Activated naive CD8-positive, alpha-beta T cell treated with anti-CD3 and anti-CD28 coated beads, Interleukin-2, amount 50 U/mL, for 24 hours (primary cell): ENCODE measurements at regions not wholly inside any gene's neighbourhood (a gene's known extent, or its start where the extent isn't known, plus 50 kb on each side); places are given as distances from the start of the nearest gene placed in this dataset.
"Not testable (repeated sequence)": the region's sequence is repeated elsewhere in the genome, so short reads cannot be mapped to it uniquely, and the experiment has no call there.

ENCODE experiments used
- ATAC-seq: fragments of 150-1000 bp; cut with Tn5 transposase; one replicate; pipeline ENCODE4 v1.10.0; 2021
- DNase-seq: peaks from one replicate; pipeline ENCODE4 v3.0.0; 2021
- H3K27ac Mint-ChIP-seq: one replicate; pipeline ENCODE4 v1.8.0; 2021; ENCODE audit warnings: mild to moderate bottlenecking, mixed read lengths
- H3K27me3 Mint-ChIP-seq: one replicate; pipeline ENCODE4 v1.8.0; 2021; ENCODE audit warnings: mixed read lengths
- H3K36me3 Mint-ChIP-seq: one replicate; pipeline ENCODE4 v1.8.0; 2021; ENCODE audit warnings: low read depth, mixed read lengths
- H3K4me1 Mint-ChIP-seq: one replicate; pipeline ENCODE4 v1.8.0; 2021; ENCODE audit warnings: mixed read lengths
- H3K4me3 Mint-ChIP-seq: one replicate; pipeline ENCODE4 v1.8.0; 2021; ENCODE audit warnings: mild to moderate bottlenecking, moderate library complexity, mixed read lengths
- H3K9me3 Mint-ChIP-seq: one replicate; pipeline ENCODE4 v1.8.0; 2021; ENCODE audit warnings: mixed read lengths

DNA sequence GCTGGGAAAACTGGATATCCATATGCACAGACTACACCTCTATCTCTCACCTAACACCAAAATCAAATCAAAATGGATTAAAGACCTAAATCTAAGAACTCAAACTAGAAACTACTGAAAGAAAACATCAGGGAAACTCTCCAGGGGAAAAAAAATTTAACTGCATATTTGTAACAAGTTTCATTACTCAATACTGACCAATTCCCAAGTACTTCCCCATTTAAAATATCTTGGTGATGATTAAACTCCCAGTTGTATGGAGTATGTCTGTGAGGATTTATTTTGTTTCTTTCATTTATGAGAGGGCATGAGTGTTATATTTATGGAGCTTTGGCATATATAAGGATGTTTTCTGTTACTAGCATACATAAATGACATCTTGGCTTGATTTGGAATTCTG lies 112.3 kb upstream of the IL15 start:
- DNase-seq (no peak), ATAC-seq (no peak)
- Mint-ChIP-seq H3K27ac (no peak overlapping the region), H3K27me3 (no peaks in the 10 kb centered on the region), H3K4me3 (no peak overlapping the region), H3K36me3 (no peaks in the 10 kb centered on the region), H3K9me3 (peaks cover 11% of the 10 kb centered on the region), H3K4me1 (no peaks in the 10 kb centered on the region)

DNA sequence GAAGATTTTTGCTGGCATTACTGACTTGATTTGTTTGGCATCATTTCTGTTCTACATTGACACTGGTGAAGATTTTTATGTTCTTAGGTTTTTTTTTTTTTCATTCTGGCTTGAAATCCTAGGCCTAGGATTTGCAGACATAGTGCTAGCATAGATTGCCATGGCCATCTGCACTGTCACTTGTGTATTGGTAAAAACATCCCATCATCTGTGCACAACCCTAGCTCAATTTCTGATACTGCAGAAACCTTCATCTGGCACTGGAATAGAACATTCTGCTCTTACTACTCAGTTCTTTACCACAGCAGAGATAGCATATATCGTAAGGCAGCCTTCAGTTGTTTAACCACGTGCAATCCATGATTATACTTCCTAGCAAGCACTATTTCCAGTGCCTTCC lies 111.5 kb upstream of the IL15 start:
- no peak overlapping the region for H3K4me3 Mint-ChIP-seq
- no peak for ATAC-seq
- no peak for DNase-seq
- no peaks in the 10 kb centered on the region for H3K4me1 Mint-ChIP-seq
- H3K27me3 Mint-ChIP-seq, result no peaks in the 10 kb centered on the region
- H3K9me3 Mint-ChIP-seq, result peaks cover 11% of the 10 kb centered on the region
- no peaks in the 10 kb centered on the region for H3K36me3 Mint-ChIP-seq
- H3K27ac Mint-ChIP-seq, result no peak overlapping the region

DNA sequence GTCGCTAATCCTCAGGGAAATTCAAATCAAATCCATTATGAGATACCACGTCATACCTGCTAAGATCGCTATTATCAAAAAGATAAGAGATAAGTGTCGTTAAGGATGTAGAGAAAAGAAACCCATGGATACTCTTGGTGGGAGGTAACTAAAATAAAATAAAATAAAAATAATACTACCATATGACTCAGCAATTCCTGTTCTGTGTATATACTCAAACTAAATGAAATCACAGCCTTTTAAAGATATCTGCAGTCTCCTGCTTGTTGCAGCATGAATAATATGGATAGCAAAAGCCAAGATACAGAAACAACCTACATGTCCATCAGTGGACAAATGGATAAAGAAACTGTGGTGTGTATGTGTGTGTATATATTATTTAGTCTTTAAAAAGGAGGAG lies 105.8 kb upstream of the IL15 start:
- Mint-ChIP-seq H3K27me3 (no peaks in the 10 kb centered on the region), H3K36me3 (no peaks in the 10 kb centered on the region), H3K4me3 (no peak overlapping the region), H3K9me3 (peaks cover 16% of the 10 kb centered on the region), H3K27ac (no peak overlapping the region), H3K4me1 (no peaks in the 10 kb centered on the region)
- no peak for DNase-seq
- no peak for ATAC-seq

DNA sequence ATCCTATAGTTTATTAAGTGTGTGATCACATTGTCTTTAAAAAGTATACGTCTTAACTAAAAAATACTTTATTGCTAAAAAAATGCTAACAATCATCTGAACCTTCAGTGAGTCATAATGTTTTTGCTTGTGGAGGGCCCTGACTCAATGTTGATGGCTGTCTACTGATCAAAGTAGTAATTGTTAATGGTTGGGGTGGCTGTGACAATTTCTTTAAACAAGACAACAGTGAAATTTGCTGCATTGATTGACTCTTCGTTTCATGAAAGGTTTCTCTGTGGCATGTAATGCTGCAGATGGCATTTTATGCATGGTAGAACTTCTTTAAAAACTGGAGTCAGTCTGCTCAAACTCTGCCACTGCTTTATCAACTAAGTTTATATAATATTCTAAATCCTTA lies 101.4 kb upstream of the IL15 start:
- no peaks in the 10 kb centered on the region for H3K36me3 Mint-ChIP-seq
- H3K9me3 Mint-ChIP-seq, result peaks cover 21% of the 10 kb centered on the region
- no peak overlapping the region for H3K4me3 Mint-ChIP-seq
- no peak overlapping the region for H3K27ac Mint-ChIP-seq
- H3K4me1 Mint-ChIP-seq, result no peaks in the 10 kb centered on the region
- DNase-seq (no peak), ATAC-seq (no peak)
- H3K27me3 Mint-ChIP-seq, result no peaks in the 10 kb centered on the region

DNA sequence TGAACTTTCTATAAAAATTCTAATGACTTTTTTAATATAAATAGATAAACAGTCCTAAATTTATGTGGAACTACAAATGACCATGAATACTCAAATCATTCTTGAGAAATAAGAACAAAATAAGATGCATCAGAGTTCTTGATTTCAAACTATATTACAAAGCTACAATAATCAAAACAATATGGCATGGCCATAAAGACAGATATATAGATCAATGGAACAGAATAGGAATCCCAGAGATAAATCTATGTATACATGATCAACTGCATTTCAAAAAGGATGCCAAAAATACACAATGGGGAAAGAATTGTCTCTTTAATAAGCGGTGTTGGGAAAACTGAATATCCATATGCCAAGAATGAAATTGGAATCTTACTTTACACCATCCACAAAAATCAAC lies 98.4 kb upstream of the IL15 start:
- no peaks in the 10 kb centered on the region for H3K36me3 Mint-ChIP-seq
- H3K4me3 Mint-ChIP-seq, result no peak overlapping the region
- no peaks in the 10 kb centered on the region for H3K4me1 Mint-ChIP-seq
- no peaks in the 10 kb centered on the region for H3K27me3 Mint-ChIP-seq
- ATAC-seq (no peak), DNase-seq (no peak)
- H3K27ac Mint-ChIP-seq, result no peak overlapping the region
- H3K9me3 Mint-ChIP-seq, result peaks cover 17% of the 10 kb centered on the region

DNA sequence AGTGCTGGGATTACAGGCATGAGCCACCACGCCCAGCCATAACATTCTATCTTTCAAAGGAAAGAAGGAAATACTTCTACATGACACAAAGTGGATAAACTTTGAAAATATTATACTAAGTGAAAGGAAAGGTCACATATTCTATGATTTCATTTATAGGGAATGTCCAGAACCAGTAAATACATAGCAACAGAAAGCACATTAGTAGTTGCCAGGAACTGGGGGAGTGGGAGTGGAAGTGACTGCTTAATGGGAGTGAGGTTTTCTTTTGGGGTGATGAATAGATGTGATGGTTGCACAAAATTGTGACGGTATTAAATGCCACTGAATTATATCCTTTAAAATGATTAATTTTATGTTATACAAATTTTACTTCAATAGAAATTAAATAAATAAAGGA lies 95.7 kb upstream of the IL15 start:
- Mint-ChIP-seq H3K4me1 (no peaks in the 10 kb centered on the region), H3K27me3 (no peaks in the 10 kb centered on the region), H3K4me3 (no peak overlapping the region), H3K27ac (no peak overlapping the region), H3K9me3 (peaks cover 17% of the 10 kb centered on the region), H3K36me3 (no peaks in the 10 kb centered on the region)
- ATAC-seq (no peak), DNase-seq (no peak)

DNA sequence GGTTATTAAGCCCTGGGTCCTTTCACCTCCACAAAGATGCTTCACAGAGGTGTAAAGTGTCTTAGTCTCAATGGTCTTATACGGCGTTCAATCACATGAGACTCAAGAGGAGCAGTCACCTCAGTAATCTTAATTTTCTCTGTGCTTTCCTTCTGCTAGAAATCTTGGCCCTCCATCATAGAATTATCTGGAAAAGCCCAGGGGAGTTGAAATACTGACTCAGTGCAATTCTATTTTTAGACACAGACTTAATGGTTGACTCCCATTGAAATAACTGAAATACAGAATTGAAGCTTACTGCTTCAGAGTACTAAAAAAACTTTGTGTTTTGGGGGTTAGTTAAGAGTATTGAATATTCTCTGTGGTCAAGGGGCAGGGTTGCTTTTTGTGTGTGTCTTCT lies 94.5 kb upstream of the IL15 start:
- Mint-ChIP-seq H3K27ac (no peak overlapping the region), H3K36me3 (no peaks in the 10 kb centered on the region), H3K4me3 (no peak overlapping the region), H3K27me3 (no peaks in the 10 kb centered on the region), H3K4me1 (no peaks in the 10 kb centered on the region), H3K9me3 (peaks cover 17% of the 10 kb centered on the region)
- ATAC-seq, result no peak
- no peak for DNase-seq

DNA sequence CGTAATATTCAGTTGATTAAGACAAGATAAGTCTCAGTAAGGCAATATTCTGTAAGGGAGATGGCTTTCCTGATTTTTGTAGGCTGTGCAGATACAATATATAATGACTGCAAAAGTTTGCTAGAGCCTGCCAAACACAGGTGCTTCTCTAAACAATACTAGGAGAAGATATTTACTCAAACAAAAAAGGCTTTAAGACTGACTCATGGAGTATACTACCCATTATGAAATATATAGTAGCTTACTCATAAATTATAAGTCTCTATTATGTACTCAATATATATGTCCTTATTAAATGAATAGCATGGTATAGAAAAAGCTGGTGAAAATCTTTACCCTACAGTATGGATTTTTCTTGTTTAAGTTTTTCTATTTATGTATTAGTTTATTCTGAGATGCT lies 93.2 kb upstream of the IL15 start:
- H3K27me3 Mint-ChIP-seq, result no peaks in the 10 kb centered on the region
- ATAC-seq (no peak), DNase-seq (no peak)
- no peaks in the 10 kb centered on the region for H3K4me1 Mint-ChIP-seq
- H3K27ac Mint-ChIP-seq, result no peak overlapping the region
- no peak overlapping the region for H3K4me3 Mint-ChIP-seq
- no peaks in the 10 kb centered on the region for H3K36me3 Mint-ChIP-seq
- peaks cover 11% of the 10 kb centered on the region for H3K9me3 Mint-ChIP-seq

DNA sequence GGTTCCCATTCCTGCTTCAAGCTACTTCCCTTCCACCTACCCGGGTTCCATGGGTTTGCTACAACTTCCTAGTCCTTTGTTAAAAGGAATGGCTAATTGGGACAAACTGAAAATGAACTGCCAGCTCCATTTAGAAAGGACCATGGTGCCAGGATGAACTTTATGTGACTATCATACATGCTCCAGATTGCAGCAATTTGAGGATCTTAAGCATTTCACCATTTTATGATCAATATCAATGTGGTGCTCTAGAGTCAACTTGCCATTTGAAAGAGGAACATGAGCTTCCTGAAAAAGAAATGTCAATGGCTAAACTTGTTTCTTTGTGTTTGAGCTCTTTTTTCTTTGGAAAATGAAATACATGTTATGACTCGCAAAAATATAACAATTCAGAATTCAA lies 92.7 kb upstream of the IL15 start:
- ATAC-seq (no peak), DNase-seq (no peak)
- Mint-ChIP-seq H3K4me1 (no peaks in the 10 kb centered on the region), H3K4me3 (no peak overlapping the region), H3K27ac (no peak overlapping the region), H3K27me3 (no peaks in the 10 kb centered on the region), H3K9me3 (peaks cover 5% of the 10 kb centered on the region), H3K36me3 (no peaks in the 10 kb centered on the region)

DNA sequence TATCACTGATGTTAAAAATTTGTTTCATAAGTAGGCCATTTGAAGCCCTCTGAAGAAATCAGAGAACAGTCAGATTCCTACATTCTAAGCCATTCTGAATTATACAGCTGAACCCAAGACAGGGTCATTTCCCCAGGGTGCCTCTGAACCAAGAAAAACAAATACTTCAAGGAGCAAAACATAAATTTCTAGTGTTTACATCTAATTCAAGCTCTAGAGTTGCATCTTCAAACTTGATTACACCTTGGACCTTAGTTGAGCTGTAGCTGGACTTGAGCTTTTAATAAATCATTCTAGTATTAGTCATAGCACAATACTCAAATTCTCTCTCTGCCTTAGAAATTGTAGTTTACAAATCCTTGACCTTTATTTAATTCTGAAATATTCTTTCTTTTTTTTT lies 87.6 kb upstream of the IL15 start:
- Mint-ChIP-seq H3K9me3 (no peaks in the 10 kb centered on the region), H3K27ac (no peak overlapping the region), H3K36me3 (no peaks in the 10 kb centered on the region), H3K27me3 (peaks cover 2% of the 10 kb centered on the region), H3K4me3 (no peak overlapping the region), H3K4me1 (no peaks in the 10 kb centered on the region)
- no peak for ATAC-seq
- no peak for DNase-seq

DNA sequence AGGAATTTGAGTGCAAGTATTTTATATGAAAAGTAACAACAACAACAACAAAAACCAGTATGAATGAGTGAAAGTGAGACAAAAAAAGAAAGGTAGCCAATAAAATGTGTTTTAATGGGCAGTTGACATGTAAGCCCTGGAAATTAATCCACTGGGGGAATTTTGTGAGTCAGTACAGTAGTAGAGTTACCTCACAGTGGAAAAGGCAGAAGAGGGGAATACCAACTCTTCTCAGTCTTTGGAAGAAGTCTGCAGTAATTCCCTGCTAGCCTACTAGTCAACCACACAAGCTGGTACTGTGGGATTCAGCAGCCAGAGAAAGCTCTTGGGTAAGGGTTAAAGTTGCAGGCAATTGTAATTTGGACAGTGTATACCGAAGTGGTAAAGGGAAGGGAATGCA lies 76.3 kb upstream of the IL15 start:
- H3K36me3 Mint-ChIP-seq, result no peaks in the 10 kb centered on the region
- DNase-seq (no peak), ATAC-seq (no peak)
- peaks cover 4% of the 10 kb centered on the region for H3K9me3 Mint-ChIP-seq
- no peaks in the 10 kb centered on the region for H3K4me1 Mint-ChIP-seq
- no peak overlapping the region for H3K27ac Mint-ChIP-seq
- H3K4me3 Mint-ChIP-seq, result no peak overlapping the region
- no peaks in the 10 kb centered on the region for H3K27me3 Mint-ChIP-seq

DNA sequence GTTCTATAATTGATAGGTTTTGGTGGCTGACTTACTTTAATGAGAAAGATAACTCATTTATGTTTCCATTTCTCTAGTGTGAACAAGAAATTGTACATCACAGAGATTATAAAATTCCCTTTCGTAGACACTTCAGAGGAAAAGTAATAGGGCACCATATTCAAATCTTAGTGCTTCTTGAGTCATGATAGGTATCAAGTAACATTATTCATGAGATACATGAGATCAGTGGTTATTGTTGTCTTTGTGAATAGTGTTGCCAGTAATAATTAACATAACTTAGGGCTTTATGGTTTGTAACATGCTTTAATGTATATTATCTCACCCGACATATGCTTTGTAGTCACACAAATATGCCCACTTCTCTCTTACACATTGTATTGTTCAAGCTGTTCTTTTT lies 73.7 kb upstream of the IL15 start:
- H3K36me3 Mint-ChIP-seq, result no peaks in the 10 kb centered on the region
- H3K4me1 Mint-ChIP-seq, result no peaks in the 10 kb centered on the region
- no peak overlapping the region for H3K4me3 Mint-ChIP-seq
- no peaks in the 10 kb centered on the region for H3K9me3 Mint-ChIP-seq
- no peak overlapping the region for H3K27ac Mint-ChIP-seq
- H3K27me3 Mint-ChIP-seq, result no peaks in the 10 kb centered on the region
- DNase-seq (no peak), ATAC-seq (no peak)

DNA sequence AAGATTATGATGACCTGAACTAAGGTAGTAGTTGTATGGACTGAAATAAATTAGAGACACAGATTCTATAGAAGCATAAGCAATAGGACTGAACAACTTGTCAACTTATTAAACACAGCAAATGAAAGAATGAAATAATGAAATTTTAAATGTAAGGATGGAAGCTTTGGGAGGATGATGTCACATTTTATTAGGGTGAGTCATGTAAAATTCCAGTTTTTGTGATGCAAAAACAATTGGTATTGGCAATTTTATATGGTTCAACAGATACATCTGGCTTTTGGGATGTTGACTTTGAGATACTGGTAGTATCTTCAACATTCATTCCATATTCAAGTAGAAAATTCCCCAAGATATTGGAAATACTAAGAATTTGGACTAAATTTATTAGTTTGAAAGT lies 72.7 kb upstream of the IL15 start:
- Mint-ChIP-seq H3K36me3 (no peaks in the 10 kb centered on the region), H3K27ac (no peak overlapping the region), H3K9me3 (no peaks in the 10 kb centered on the region), H3K4me3 (no peak overlapping the region), H3K27me3 (no peaks in the 10 kb centered on the region), H3K4me1 (no peaks in the 10 kb centered on the region)
- no peak for ATAC-seq
- DNase-seq, result no peak

DNA sequence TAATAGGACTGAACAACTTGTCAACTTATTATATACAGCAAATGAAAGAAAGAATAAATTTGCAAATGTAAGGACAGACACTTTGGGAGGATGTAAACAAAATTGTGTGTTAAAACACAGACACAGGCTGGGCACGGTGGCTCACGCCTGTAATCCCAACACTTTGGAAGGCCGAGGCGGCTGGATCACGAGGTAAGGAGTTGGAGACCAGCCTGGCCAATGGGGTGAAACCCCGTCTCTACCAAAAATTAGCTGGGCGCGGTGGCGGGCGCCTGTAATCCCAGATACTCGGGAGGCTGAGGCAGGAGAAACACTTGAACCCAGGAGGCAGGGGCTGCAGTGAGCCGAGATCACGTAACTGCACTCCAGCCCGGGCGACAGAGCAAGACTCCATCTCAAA lies 71.4 kb upstream of the IL15 start:
- H3K4me1 Mint-ChIP-seq, H3K4me3 Mint-ChIP-seq, H3K27me3 Mint-ChIP-seq, H3K27ac Mint-ChIP-seq, DNase-seq, H3K9me3 Mint-ChIP-seq, ATAC-seq, H3K36me3 Mint-ChIP-seq: not testable (repeated sequence)

DNA sequence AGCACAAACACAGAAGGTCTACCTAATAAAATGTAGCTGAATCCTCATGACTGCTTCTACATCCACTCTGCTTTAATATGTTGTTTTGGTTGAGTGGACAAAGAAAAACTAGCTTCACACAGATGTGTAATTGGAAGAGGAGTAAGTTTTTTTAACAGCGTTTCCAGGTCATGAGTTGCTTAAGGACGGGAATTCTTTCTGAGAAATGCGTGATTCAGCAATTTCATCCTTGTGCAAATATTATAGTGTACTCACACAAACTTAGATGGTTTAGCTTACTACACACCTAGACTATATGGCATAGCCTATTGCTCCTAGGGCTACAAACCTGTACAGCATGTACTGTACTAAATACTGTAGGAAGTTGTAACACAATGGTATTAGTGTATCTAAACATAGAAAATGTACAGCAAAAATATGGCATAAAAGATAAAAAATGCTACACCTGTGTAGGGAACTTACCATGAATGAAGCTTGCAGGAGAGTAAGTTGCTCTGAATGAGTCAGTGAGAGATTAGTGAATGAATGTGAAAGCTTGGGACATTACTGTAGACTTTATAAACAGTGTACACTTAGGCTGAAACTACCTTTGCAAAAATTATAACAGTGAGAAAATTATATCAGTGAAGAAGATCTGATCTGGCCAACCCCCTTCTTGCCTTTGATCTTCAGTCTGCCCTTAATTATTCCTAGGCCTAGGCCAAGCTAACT lies 70.8 kb upstream of the IL15 start:
- Mint-ChIP-seq H3K4me1 (no peaks in the 10 kb centered on the region), H3K4me3 (no peak overlapping the region), H3K27me3 (no peaks in the 10 kb centered on the region), H3K9me3 (no peaks in the 10 kb centered on the region), H3K27ac (no peak overlapping the region), H3K36me3 (no peaks in the 10 kb centered on the region)
- no peak for ATAC-seq
- no peak for DNase-seq

DNA sequence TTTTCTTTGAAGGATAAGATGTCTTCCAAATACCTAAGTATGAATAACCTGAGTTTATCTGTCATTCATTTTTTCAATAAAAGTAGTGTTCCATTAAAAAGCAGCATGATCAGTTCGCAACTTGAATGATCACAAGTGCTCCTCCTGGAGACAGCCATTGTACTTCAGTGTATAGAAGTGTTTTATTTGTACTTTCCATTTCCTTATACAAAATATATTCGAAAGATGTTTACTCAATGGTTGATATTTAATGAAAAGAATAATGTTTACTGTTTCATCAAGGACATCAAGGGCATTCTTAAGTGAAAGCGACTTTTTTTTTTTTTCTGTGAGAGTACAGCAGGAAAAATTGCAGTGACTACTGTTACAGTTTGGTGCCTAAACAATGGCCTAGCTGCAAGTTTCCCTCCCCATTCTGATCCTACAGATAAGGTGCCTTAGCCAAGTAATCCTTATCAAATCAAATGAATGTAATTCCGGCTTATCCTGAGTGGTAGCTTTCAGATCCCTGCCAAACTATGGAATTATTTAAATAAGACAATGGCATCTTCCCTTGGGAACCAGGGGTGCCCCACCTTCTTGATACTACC lies 69.0 kb upstream of the IL15 start:
- H3K36me3 Mint-ChIP-seq, result no peaks in the 10 kb centered on the region
- DNase-seq (no peak), ATAC-seq (no peak)
- H3K27me3 Mint-ChIP-seq, result no peaks in the 10 kb centered on the region
- no peaks in the 10 kb centered on the region for H3K4me1 Mint-ChIP-seq
- no peak overlapping the region for H3K4me3 Mint-ChIP-seq
- no peaks in the 10 kb centered on the region for H3K9me3 Mint-ChIP-seq
- H3K27ac Mint-ChIP-seq, result no peak overlapping the region
